Cerebellar cortex (tissue), 1 donor: ENCODE measurements at regions not wholly inside any gene's neighbourhood (a gene's known extent, or its start where the extent isn't known, plus 50 kb on each side); places are given as distances from the start of the nearest gene placed in this dataset.
"Not testable (repeated sequence)": the region's sequence is repeated elsewhere in the genome, so short reads cannot be mapped to it uniquely, and the experiment has no call there.

ENCODE experiments used
- DNase-seq: peaks from one replicate; pipeline ENCODE4 v3.0.0-alpha.2; 2015; ENCODE audit warnings: low spot score

DNA sequence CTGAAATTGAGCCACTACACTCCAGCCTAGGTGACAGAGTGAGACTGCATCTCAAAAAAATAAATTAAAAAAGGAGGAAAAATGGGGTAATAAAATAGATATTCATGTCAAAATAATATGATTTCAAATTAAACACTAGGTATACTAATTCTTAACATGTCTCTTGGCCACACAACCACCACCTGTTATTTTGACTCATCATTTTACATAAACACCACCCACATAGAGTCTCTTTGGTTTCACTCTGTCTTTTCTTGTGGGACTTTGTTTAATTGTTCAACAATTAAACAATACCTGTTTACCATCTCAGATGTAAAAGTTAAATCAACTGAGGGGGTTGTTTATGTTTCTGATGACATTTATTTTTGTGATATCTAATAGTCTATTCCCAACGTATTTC, 476.8 kb upstream of the ADGRB3 start:
- DNase-seq: no peak

DNA sequence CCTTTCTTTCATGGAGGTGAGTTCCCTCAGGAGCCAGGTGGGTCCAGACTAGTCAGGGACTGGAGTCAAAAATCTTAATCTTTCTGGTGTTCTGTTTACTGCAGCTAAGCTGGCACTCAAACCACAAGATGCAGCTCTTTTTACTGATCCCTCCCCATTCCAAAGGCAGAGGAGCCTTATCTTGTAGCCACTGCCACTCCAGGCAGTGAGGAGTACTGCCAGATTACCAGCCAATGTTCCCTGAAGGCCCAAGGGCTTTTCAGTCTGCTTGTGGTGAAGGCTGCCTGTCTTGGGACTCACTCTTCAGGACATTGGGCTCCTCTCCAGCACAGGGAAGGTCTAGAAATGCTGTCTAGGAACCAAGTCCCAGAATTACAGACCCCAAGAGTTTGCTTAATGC, 490.4 kb upstream of the ADGRB3 start:
- DNase-seq: no peak

DNA sequence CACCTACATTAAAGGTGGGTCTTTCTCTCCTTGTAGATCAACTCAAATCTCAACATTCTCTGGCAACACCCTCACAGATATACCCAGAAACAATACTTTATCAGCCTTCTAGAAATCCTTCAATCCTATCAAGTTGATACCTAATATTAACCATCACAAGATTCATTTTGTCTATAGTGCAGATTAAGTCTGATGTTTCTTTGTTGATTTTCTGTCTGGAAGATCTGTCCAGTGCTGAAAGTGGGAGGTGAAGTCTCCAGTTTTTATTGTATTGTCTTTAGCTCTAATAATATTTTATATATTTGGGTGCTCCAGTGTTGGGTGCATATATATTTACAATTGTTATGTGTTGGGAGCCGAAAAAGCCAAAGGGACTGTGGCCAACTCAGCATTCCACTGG, 493.9 kb upstream of the ADGRB3 start:
- no peak for DNase-seq

DNA sequence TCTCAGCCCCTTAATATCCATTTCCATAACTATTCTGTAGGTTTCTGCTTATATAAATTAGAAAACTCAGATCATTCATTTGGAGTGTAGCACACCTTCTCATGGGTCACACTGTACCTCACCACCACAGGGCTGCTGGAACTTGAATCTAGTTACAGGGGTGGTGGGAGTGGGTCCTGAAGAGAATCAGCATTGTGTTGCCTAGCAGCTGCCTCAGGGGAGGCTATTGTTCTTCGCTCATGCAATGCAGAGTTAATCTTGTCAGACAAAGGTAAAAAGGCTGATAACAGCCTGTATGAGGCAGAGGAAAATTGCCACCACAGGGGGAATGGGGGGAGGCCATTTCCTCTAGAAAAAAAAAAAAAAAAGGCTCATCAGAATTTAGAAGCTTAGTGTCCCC, 496.0 kb upstream of the ADGRB3 start:
- no peak for DNase-seq

DNA sequence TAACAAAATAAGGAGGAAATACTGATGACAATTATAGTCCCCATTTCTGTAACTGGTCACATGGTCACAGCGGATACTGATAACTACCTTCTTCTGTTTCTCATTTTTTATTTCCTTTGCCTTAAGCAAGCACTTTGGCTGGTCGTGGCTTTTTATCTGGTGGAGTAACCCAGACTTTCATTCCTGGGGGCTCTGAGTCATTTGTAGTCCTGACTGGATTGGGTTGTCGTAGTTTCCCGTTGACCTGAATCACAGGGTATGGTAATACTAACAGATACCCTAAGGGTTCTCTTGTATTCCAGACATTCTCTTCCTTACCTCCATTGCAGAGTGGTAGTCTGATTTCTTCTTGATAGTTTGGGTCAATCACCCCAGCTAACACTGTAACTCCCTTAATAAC, 500.3 kb upstream of the ADGRB3 start:
- DNase-seq: no peak

DNA sequence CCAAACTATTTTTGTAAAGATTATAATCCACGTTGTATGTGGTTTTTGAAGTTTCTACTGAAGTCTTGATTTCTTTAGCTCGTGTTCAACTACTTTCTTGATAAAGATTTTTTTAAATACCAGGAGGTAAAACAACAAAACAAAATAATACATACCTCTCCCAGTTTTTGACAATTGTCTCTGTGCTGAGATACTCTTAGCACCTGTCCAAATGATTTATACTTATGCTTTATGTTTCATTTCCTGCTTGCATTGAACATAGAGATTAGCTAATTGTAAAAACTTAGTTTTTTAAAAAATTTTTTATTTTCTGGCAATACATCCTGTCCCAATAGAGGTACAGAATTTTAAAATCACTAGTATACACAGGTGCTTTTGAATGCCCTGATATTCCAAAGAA, 506.9 kb upstream of the ADGRB3 start:
- DNase-seq: no peak

DNA sequence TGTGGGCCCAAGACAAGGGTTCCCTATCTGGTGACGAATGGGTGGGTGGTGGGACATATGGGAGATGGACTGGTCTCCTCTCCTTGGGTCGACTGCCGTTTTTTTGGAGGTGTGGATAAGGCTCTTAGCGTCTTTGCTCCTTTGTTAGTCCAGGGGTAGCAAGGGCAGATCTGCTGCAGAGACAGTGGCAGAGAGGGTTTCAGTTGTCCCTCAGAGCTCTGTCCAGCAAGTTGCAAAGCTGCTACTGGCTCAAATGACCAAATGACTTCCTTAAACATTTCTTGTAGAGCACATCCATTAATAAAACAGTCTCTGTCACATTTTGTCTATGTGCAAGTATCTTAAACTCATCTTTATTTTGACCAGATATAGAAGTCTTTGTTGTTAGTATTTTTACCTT, 508.0 kb upstream of the ADGRB3 start:
- DNase-seq: no peak

DNA sequence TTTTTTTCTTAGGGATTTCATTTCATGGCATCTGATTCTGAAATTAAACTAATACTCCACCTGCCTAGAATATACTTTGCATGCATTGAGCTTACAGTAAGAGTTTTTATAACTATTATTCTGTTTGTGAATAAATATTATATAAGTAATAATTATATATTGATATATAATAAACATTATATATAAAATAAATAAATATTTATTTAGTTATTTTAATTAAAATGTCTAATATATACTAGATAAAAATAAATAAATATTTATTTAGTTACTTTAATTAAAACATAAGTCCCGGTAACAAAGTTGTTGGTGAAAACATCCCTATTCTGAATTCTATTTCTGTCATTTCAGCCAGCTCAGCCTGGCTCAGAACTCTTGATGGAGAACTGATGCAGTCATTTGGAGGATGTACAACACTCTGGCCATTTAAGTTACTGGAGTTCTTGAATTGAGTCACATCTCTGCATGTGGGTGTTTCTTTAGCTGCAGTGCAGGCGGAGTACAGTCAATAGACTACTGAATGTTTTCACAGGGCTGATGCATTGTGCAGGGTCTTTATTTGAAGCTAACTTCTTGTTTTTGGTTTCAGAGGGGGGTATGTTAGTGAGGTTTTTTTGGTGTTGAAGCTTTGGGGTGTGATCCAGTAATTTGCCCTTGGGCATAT, 508.9 kb upstream of the ADGRB3 start:
- DNase-seq: no peak

DNA sequence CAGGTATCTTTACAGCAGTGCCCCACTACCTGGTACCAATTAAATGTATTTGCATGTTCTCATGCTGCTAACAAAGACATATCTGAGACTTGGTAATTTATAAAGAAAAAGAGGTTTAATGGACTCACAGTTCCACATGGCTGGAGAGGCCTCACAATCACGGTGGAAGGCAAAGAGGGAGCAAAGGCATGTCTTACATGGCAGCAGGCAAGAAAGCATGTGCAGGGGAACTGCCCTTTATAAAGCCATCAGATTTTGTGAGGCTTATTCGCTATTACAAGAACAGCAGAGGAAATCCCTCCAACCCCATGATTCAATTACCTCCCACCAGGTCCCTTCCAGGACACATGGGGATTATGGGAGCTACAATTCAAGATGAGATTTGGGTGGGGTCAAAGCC, 512.1 kb upstream of the ADGRB3 start:
- not testable (repeated sequence) for DNase-seq

DNA sequence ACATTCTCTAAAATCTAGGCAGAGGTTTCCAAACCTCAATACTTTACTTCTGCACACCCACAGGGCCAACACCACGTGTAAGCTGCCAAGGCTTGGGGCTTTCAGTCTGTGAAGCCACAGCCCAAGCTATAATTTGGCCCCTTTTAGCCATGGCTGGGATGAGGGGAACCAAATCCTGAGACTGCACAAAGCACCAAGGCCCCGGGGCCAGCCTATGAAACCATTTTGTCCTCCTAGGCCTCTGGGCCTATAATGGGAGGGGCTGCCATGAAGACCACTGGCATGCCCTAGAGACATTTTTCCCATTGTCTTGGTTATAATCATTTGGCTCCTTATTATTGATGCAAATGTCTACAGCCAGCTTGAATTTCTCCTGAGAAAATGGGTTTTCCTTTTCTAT, 513.0 kb upstream of the ADGRB3 start:
- no peak for DNase-seq

DNA sequence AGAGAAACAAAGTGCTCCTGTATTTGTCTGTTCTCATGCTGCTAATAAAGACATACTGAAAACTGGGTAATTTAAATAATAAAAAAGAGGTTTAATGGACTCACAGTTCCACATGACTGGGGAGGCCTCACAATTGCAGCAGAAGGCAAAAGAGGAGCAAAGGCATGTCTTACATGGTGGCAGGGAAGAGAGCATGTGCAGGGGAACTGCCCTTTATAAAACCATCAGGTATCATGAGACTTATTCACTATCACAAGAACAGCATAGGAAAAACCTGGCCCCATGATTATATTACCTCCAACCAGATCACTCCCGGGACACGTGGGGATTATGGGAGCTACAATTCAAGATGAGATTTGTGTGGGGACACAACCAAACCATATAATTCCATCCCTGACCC, 514.1 kb upstream of the ADGRB3 start:
- not testable (repeated sequence) for DNase-seq

DNA sequence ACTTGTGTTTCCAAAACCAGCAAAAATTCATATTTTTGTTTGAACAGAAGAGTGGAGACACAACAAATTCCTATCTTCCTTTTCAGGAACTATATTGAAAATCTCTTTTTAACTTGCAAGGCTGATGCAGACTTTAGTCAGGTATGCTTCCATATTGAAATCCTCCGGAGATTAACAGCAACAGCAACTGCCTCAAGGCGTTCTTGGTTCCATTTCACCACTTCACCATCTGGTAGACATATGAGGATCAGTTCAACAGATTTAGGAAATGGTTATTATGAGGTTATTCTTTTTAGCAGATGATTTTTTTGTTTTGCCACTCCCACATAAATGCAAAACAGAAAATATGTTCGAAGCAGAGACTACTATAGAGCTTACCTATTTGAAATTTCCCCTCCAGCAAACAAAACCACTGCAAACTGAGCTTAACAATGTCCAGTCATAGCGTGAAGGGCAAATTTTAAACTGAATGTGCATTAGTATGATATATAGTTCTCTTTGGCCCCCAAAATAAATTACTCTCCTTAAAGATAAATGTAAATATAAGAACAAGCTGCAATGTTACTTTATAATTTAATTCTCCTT, 520.5 kb upstream of the ADGRB3 start:
- DNase-seq: no peak

DNA sequence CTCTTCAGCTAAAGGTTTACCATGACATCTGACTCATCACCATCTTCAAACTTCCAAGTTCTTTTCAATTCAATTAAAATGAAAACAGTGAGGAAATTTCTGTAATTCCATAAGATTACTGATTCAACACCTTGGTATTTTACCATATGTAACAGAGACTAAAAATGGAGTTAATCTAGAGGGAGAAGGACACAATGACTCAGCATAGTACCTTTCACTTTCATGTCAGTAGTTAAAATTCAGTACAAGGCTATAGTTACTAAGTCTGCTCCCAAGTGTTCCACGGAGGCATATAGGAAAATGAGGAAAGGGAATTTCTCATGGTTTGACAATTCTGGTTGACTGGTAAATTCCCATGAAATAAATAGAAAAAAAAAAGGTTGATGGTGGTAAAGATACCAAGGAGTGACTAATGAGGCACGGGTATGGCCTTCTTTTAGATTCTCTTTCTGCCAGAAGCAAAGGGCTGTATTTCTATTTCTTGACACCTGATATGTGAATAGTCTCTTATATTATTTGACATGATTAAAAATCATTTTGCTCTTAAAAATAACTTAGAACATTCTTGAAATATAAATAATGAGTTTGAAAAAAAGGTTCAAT, 526.7 kb upstream of the ADGRB3 start:
- DNase-seq: no peak

DNA sequence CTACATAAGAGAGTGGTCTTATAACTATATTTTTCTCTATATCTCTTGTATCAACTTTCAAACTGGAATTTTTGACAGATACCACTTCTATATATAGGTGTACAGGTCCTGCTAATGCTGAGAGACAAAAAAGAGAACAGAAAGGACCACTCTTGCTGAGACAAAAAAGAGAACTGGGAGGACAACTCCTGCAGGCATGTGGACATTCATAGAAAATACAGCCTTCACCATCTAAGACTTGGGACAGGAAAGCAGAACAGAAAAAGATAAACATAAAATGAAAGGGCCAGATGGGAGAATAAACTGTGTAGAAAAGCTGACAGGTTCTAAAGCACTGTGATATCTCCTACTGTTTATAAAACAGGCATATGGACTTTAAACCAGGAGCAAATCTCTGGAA, 541.0 kb upstream of the ADGRB3 start:
- no peak for DNase-seq

DNA sequence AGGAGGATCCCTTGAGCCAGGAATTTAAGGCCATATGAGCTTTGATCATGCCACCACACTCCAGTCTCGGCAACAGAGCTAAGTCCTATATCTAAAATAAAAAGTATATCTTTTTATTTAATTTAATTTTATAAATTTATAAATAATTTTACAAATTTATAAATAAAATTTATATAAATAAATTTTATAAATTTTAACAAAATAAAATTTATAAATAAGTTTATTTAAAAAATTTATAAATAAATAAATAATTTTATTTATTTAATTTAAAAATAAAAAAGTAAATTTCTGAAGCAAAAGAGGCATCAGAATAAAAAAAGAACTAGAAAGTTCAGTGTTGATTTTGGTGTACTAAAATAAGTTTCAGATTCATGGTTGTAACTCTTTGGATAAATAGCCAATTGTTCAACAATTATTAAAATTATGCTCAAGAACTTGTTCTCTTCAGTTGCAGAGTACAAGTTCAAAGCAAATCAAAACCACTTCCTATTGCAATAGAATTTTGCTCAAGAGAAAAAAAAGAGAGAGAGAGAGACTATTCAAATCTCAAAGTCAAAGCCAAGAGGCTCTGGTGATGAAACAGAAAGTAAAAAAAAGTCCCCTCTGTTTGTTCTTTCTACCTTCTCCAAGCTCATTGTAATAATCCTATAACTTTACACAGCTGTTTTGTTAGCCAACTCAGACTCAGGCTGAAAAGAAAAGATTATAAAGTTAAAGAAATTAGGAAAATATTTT, 547.5 kb upstream of the ADGRB3 start:
- no peak for DNase-seq

DNA sequence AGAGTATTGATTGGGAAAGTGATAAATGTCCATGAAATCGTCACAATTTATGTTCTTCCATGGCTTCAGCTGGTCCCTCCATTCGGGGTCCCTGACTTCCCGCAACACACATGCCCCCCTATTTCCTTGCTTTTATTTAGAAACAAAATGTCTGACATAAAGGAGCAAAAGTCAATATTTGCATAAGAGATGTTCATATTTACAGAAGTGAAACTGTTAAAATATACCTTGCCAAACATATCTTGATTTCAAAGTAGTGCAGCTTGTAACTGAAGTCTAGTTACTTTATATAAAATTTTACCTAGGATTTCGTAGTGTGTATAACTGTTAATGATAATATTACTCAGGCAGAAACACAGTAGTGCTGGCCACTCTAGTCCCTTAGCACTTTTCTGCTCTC, 548.9 kb upstream of the ADGRB3 start:
- no peak for DNase-seq

DNA sequence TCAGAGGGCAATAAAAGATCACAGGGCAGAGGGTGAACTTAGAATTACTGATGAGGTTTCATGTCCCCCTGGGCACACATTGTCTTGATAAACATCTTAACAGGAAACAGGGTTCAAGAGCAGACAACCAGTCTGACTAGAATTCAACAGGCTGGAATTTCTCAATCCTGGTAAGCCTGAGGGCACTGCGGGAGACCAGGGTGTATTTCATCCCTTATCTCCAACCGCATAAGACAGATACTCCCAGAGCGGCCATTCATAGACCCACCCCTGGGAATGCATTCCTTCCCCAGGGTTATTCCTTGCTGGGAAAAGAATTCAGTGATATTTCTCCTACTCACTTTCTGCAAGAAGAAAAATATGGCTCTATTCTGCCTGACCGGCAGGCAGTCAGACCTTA, 549.5 kb upstream of the ADGRB3 start:
- not testable (repeated sequence) for DNase-seq

DNA sequence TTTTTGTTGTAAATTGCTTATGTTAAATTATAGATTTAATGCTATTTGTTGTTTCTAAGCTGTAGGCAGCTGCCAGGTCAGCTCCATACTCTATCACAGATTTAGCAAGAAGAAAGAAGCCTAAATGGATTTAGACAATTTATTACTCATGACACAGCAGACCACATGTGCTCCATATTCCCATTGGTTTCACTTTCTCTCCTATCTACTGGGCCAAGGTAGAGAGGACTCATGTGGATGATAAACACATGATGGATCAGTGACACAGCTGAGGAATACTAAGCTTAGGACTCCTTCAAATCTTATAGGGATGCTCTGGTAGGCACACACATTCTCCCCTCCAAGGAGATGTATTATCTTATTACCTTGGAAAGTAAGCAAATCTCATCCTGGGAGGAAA, 553.0 kb upstream of the ADGRB3 start:
- no peak for DNase-seq

DNA sequence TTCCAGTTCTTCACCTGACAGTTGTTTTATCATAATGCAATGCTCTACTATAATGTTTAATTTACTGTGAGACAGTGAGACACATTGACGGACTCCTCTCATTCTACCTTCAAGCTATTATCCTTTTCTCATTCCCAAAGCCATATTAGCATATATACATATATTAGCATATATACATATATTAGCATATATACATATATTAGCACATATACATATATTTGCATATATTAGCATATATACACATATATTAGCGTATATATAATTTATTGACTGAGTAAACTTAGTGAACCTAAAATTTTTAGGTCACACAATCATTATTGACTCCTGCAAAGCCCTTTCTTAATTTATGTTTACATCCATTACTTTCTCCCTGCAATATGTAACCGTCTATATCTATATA, 555.0 kb upstream of the ADGRB3 start:
- no peak for DNase-seq

DNA sequence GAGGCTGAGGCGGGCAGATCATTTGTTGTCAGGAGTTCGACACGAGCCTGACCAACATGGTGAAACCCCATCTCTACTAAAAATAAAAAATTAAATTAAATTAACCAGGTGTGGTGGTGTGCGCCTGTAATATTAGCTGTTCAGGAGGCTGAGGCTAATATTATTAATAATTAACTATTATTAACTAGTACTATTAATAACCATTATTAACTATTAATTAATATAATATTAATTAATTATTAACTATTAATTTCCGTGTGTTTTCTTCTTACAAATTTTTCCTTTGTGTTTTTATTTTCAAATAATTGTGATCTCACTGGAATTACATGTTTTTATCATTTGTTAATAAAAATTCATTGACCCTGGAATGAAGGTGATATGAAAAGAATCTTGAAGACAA, 557.4 kb upstream of the ADGRB3 start:
- no peak for DNase-seq

DNA sequence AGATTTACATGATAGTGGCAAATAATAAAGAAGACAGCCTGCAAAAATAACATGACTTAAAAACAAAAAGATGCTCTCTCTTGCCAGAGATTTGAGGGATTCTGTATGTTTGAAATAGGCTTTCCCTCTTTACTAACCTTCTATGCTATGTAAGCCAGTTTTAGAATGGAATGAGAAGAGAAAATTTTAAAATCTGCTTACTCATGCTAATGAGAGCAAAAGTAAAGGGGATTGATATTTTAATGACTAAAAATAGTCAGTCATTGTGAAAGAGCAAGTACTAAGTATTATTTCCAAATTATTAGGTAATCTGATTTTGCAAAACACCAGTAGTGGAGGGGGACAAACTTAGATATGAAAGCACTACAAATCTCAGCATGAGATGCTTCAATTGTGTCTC, 563.3 kb upstream of the ADGRB3 start:
- DNase-seq: no peak

DNA sequence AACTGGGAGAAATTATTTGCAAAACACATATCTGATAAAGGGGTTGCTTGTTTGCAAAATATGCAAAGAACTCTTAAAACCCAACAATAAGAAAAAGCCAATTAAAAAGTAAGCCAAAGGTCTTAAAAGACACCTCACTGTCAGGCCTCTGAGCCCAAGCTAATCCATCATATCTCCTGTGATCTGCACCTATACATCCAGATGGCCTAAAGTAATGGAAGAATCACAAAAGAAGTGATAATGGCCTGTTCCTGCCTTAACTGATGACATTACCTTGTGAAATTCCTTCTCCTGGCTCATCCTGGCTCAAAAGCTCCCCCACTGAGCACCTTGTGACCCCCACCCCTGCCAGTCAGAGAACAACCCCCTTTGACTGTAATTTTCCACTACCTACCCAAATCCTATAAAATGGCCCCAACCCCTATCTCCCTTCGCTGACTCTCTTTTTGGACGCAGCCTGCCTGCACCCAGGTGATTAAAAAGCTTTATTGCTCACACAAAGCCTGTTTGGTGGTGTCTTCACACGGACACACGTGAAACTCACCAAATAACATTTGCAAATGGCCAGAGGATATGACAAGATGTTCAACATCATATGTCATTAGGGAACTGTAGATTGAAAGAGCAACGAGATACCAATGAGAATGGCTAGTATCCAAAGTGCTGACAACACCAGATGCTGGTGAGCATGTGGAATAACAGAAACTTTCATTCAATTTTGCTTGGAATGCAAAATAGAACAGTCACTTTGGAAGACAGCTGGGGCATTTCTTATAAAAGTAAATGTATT, 565.0 kb upstream of the ADGRB3 start:
- DNase-seq: no peak
